ENCODE measurements at regions not wholly inside any gene's neighbourhood (a gene's known extent, or its start where the extent isn't known, plus 50 kb on each side); places are given as distances from the start of the nearest gene placed in this dataset.

- no peak for DNase-seq (ENCODE audit: low spot score)
- Histone ChIP-seq H3K36me3 (no peaks in the 10 kb centered on the region), H3K9me3 (no peaks in the 10 kb centered on the region), H3K27me3 (no peaks in the 10 kb centered on the region), H3K27ac (no peak overlapping the region), H3K4me3 (no peak overlapping the region), H3K4me1 (no peaks in the 10 kb centered on the region)
- TF ChIP-seq CTCF (IDR thresholded peaks at IDR 0.05), result no peak
Observed at GRCh38 chr12:13798162-13798561, 183.2 kb downstream of the GRIN2B start.

- Histone ChIP-seq H3K36me3 (no peaks in the 10 kb centered on the region), H3K27ac (no peak overlapping the region), H3K4me3 (no peak overlapping the region), H3K27me3 (no peaks in the 10 kb centered on the region), H3K4me1 (no peaks in the 10 kb centered on the region), H3K9me3 (no peaks in the 10 kb centered on the region)
- DNase-seq (ENCODE audit: low spot score), result no peak
- no peak for TF ChIP-seq CTCF (IDR thresholded peaks at IDR 0.05)
Observed at GRCh38 chr12:13794706-13795105, 186.7 kb downstream of the GRIN2B start.

- DNase-seq (ENCODE audit: low spot score), result no peak
- Histone ChIP-seq H3K9me3 (no peaks in the 10 kb centered on the region), H3K36me3 (no peaks in the 10 kb centered on the region), H3K4me1 (no peaks in the 10 kb centered on the region), H3K27ac (no peak overlapping the region), H3K27me3 (no peaks in the 10 kb centered on the region), H3K4me3 (no peak overlapping the region)
- TF ChIP-seq CTCF (IDR thresholded peaks at IDR 0.05), result no peak
Observed at GRCh38 chr12:13790317-13790716, 191.1 kb downstream of the GRIN2B start.

GRCh38 chr12:13788626-13789025 is 192.8 kb downstream of the GRIN2B start:
- no peaks in the 10 kb centered on the region for H3K9me3 ChIP-seq
- no peaks in the 10 kb centered on the region for H3K36me3 ChIP-seq
- H3K4me1 ChIP-seq, result no peaks in the 10 kb centered on the region
- H3K27me3 ChIP-seq, result no peaks in the 10 kb centered on the region
- DNase-seq (ENCODE audit: low spot score), result no peak
- no peak overlapping the region for H3K4me3 ChIP-seq
- no peak overlapping the region for H3K27ac ChIP-seq
- no peak for TF ChIP-seq CTCF (IDR thresholded peaks at IDR 0.05)

GRCh38 chr12:13786646-13787045 is 194.8 kb downstream of the GRIN2B start:
- H3K36me3 ChIP-seq, result no peaks in the 10 kb centered on the region
- H3K27me3 ChIP-seq, result no peaks in the 10 kb centered on the region
- H3K4me3 ChIP-seq, result no peak overlapping the region
- no peak for TF ChIP-seq CTCF (IDR thresholded peaks at IDR 0.05)
- DNase-seq (ENCODE audit: low spot score), result no peak
- no peak overlapping the region for H3K27ac ChIP-seq
- H3K4me1 ChIP-seq, result no peaks in the 10 kb centered on the region
- no peaks in the 10 kb centered on the region for H3K9me3 ChIP-seq

DNA sequence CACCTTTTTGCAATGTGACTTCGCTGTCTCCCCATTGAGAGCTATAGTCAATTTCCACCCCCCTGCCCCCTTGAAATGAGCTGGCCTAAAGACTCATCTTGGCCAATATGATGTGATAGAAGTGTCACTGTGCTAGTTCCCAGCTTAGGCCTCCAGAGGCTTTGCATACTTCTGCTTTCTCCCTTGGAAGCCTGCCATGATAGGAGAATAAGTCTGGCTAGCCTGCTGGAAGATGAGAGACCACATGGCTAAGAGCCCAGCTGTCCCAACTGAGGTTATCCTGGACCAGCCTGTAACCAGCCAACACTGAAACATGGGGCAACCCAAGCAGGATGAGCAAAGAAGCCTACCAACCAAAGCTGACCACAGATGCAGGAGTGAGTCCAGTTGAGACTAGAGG is 196.9 kb downstream of the GRIN2B start:
- DNase-seq (ENCODE audit: low spot score), result no peak

More for the DNA sequence above, 196.9 kb downstream of the GRIN2B start:
- no peaks in the 10 kb centered on the region for H3K27me3 ChIP-seq
- H3K9me3 ChIP-seq, result no peaks in the 10 kb centered on the region
- no peak overlapping the region for H3K4me3 ChIP-seq
- TF ChIP-seq CTCF (IDR thresholded peaks at IDR 0.05), result no peak
- H3K4me1 ChIP-seq, result no peaks in the 10 kb centered on the region
- no peaks in the 10 kb centered on the region for H3K36me3 ChIP-seq
- no peak overlapping the region for H3K27ac ChIP-seq

All from right atrium auricular region (tissue), 2 donors.